ENCODE measurements at regions not wholly inside any gene's neighbourhood (a gene's known extent, or its start where the extent isn't known, plus 50 kb on each side); places are given as distances from the start of the nearest gene placed in this dataset.

DNA sequence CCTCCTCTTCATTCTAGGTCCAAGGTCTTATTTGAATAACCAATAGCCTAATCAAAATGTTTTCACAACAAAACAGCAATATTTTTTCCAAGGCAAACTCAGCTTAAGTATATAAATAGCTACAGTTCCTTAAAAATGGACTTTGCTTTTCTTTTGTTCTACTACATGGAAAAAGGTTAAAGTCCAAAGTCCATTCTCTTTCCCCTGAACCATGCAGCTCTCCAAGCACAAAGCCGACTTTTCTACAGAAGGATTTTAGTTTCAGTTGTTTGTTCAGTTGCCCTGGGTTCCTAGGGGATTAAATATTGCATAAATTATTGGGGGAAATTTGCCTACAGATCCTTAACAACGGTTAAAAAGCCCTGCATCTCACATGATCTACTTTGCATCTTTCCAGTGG lies 677.0 kb upstream of the KLF4 start:
- H3K79me2 ChIP-seq (ENCODE audit: insufficient read depth, low read length), result no peaks in the 10 kb centered on the region
- H3K9ac ChIP-seq (ENCODE audit: low read length), result no peak overlapping the region
- DNase-seq (ENCODE audit: low read depth) (no peak), FAIRE-seq (no peak)
- peaks cover 13% of the 10 kb centered on the region for H3K4me1 Mint-ChIP-seq (ENCODE audit: low read depth, unreplicated experiment)
- H2AFZ ChIP-seq (ENCODE audit: low read depth, low read length), result no peak overlapping the region
- no peaks in the 10 kb centered on the region for H3K36me3 Mint-ChIP-seq (ENCODE audit: low read depth, unreplicated experiment)
- no peak overlapping the region for H3K4me3 Mint-ChIP-seq (ENCODE audit: unreplicated experiment)
- no peaks in the 10 kb centered on the region for H3K9me3 Mint-ChIP-seq (ENCODE audit: unreplicated experiment)
- no peak overlapping the region for H3K27ac ChIP-seq (ENCODE audit: low read depth, low read length)
- peaks cover 5% of the 10 kb centered on the region for H3K27me3 Mint-ChIP-seq (ENCODE audit: low read depth, unreplicated experiment)
- H3K4me1 ChIP-seq (ENCODE audit: insufficient read depth, low read length), result peaks cover 14% of the 10 kb centered on the region
- H3K27ac Mint-ChIP-seq (ENCODE audit: unreplicated experiment), result no peak overlapping the region
- H3K27me3 ChIP-seq (ENCODE audit: insufficient read depth, low read length), result no peaks in the 10 kb centered on the region
- no peaks in the 10 kb centered on the region for H3K36me3 ChIP-seq (ENCODE audit: insufficient read depth, low read length)
- H3K4me3 ChIP-seq (ENCODE audit: insufficient read depth, low read depth, low read length), result no peak overlapping the region
- H3K9me3 ChIP-seq (ENCODE audit: insufficient read depth, low read depth, low read length), result no peaks in the 10 kb centered on the region
- H4K20me1 ChIP-seq (ENCODE audit: insufficient read depth, low read length), result no peaks in the 10 kb centered on the region
- H3K4me2 ChIP-seq (ENCODE audit: low read length), result no peak overlapping the region
- TF ChIP-seq EZH2 (IDR thresholded peaks at IDR 0.05; ENCODE audit: insufficient read depth, low read length), result no peak
- TF ChIP-seq, protein P1, sequence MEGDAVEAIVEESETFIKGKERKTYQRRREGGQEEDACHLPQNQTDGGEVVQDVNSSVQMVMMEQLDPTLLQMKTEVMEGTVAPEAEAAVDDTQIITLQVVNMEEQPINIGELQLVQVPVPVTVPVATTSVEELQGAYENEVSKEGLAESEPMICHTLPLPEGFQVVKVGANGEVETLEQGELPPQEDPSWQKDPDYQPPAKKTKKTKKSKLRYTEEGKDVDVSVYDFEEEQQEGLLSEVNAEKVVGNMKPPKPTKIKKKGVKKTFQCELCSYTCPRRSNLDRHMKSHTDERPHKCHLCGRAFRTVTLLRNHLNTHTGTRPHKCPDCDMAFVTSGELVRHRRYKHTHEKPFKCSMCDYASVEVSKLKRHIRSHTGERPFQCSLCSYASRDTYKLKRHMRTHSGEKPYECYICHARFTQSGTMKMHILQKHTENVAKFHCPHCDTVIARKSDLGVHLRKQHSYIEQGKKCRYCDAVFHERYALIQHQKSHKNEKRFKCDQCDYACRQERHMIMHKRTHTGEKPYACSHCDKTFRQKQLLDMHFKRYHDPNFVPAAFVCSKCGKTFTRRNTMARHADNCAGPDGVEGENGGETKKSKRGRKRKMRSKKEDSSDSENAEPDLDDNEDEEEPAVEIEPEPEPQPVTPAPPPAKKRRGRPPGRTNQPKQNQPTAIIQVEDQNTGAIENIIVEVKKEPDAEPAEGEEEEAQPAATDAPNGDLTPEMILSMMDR (IDR thresholded peaks at IDR 0.05; ENCODE audit: insufficient read depth, low read depth, low read length), result no peak

DNA sequence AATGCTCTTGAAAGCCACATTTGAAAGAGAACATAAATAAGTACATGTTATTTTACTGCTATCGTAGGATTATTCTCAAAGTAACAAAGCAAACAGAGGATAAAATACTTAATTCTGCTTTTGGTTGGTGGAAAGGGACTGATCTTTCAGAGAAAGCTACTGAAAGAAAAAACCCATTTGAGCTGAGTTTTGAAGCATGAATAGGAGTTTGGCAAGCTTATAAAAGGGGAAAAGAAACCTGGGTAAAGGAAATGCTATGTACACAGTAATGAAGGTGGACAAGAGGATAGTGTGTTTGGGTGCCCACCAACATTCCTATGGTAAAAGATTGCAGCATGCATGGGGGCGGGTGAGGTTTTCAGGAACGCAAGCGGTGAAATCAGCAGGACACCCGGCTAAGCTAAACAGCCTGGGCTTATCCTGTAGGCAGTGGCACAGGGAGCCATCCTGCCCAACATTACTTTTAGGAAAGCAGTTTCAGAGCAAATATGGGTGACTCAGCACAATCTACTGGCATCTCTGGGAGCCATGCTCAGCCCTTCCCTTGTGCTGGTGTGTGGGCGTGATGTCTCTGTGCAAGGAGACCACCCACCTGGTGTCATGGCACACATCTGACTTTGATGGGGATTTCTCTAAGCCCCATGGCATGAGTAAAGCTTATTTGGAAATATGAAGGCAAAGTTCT lies 673.9 kb upstream of the KLF4 start:
- Histone ChIP-seq H3K27me3 (ENCODE audit: insufficient read depth, low read length) (no peaks in the 10 kb centered on the region), H3K9me3 (ENCODE audit: insufficient read depth, low read depth, low read length) (no peaks in the 10 kb centered on the region), H3K79me2 (ENCODE audit: insufficient read depth, low read length) (no peaks in the 10 kb centered on the region), H3K4me3 (ENCODE audit: insufficient read depth, low read depth, low read length) (no peak overlapping the region), H3K9ac (ENCODE audit: low read length) (no peak overlapping the region), H3K36me3 (ENCODE audit: insufficient read depth, low read length) (no peaks in the 10 kb centered on the region), H2AFZ (ENCODE audit: low read depth, low read length) (peak overlapping the region; percentile 21), H3K4me2 (ENCODE audit: low read length) (peak overlapping the region; percentile 12), H3K4me1 (ENCODE audit: insufficient read depth, low read length) (peaks cover 12% of the 10 kb centered on the region), H3K27ac (ENCODE audit: low read depth, low read length) (no peak overlapping the region), H4K20me1 (ENCODE audit: insufficient read depth, low read length) (no peaks in the 10 kb centered on the region)
- TF ChIP-seq, protein P1 (IDR thresholded peaks at IDR 0.05; ENCODE audit: insufficient read depth, low read depth, low read length), result no peak
- no peak for TF ChIP-seq EZH2 (IDR thresholded peaks at IDR 0.05; ENCODE audit: insufficient read depth, low read length)
- DNase-seq (ENCODE audit: low read depth) (peak; percentile 69), FAIRE-seq (no peak)
- no peaks in the 10 kb centered on the region for H3K9me3 Mint-ChIP-seq (ENCODE audit: unreplicated experiment)
- H3K27ac Mint-ChIP-seq (ENCODE audit: unreplicated experiment), result no peak overlapping the region
- no peak overlapping the region for H3K4me3 Mint-ChIP-seq (ENCODE audit: unreplicated experiment)
- no peaks in the 10 kb centered on the region for H3K36me3 Mint-ChIP-seq (ENCODE audit: low read depth, unreplicated experiment)
- peaks cover 16% of the 10 kb centered on the region for H3K27me3 Mint-ChIP-seq (ENCODE audit: low read depth, unreplicated experiment)
- H3K4me1 Mint-ChIP-seq (ENCODE audit: low read depth, unreplicated experiment), result peaks cover 16% of the 10 kb centered on the region

DNA sequence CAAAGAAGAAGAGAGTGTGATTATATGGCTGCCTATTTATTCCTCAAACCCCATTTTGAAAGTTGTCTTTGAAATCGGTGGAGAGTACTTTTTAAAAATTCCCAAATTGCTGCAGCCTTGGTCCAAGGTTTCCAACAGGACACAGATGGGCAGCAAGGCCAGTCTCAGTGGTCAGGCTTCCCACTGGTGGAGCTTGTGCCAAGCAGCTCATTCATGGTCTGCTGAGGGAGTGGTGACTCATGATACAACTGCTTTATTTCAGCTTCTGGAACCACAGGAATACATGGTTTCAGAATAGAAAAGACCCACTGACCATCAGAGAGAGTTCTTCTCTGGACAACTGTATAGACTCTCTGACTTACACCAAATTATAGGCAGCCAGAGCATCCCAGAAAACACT lies 673.1 kb upstream of the KLF4 start:
- H3K4me1 Mint-ChIP-seq (ENCODE audit: low read depth, unreplicated experiment), result peaks cover 19% of the 10 kb centered on the region
- Histone ChIP-seq H3K79me2 (ENCODE audit: insufficient read depth, low read length) (no peaks in the 10 kb centered on the region), H4K20me1 (ENCODE audit: insufficient read depth, low read length) (no peaks in the 10 kb centered on the region), H3K4me1 (ENCODE audit: insufficient read depth, low read length) (peaks cover 11% of the 10 kb centered on the region), H3K36me3 (ENCODE audit: insufficient read depth, low read length) (no peaks in the 10 kb centered on the region), H3K27ac (ENCODE audit: low read depth, low read length) (no peak overlapping the region), H3K9me3 (ENCODE audit: insufficient read depth, low read depth, low read length) (no peaks in the 10 kb centered on the region), H2AFZ (ENCODE audit: low read depth, low read length) (no peak overlapping the region), H3K27me3 (ENCODE audit: insufficient read depth, low read length) (no peaks in the 10 kb centered on the region), H3K4me3 (ENCODE audit: insufficient read depth, low read depth, low read length) (no peak overlapping the region), H3K4me2 (ENCODE audit: low read length) (no peak overlapping the region), H3K9ac (ENCODE audit: low read length) (no peak overlapping the region)
- no peak overlapping the region for H3K4me3 Mint-ChIP-seq (ENCODE audit: unreplicated experiment)
- peak; percentile 82 for FAIRE-seq
- no peak overlapping the region for H3K27ac Mint-ChIP-seq (ENCODE audit: unreplicated experiment)
- TF ChIP-seq EZH2 (IDR thresholded peaks at IDR 0.05; ENCODE audit: insufficient read depth, low read length), result no peak
- TF ChIP-seq, protein P1 (IDR thresholded peaks at IDR 0.05; ENCODE audit: insufficient read depth, low read depth, low read length), result no peak
- H3K36me3 Mint-ChIP-seq (ENCODE audit: low read depth, unreplicated experiment), result no peaks in the 10 kb centered on the region
- peaks cover 16% of the 10 kb centered on the region for H3K27me3 Mint-ChIP-seq (ENCODE audit: low read depth, unreplicated experiment)
- DNase-seq (ENCODE audit: low read depth), result peak; percentile 92
- H3K9me3 Mint-ChIP-seq (ENCODE audit: unreplicated experiment), result no peaks in the 10 kb centered on the region

Data from astrocyte (in vitro differentiated cells and primary cell).